Right forelimb (tissue), 1 donor: ENCODE measurements at regions not wholly inside any gene's neighbourhood (a gene's known extent, or its start where the extent isn't known, plus 50 kb on each side); places are given as distances from the start of the nearest gene placed in this dataset.
"Not testable (repeated sequence)": the region's sequence is repeated elsewhere in the genome, so short reads cannot be mapped to it uniquely, and the experiment has no call there.

ENCODE experiments used
- DNase-seq: peaks from one replicate; pipeline ENCODE4 v3.0.0-alpha.2; 2018

DNA sequence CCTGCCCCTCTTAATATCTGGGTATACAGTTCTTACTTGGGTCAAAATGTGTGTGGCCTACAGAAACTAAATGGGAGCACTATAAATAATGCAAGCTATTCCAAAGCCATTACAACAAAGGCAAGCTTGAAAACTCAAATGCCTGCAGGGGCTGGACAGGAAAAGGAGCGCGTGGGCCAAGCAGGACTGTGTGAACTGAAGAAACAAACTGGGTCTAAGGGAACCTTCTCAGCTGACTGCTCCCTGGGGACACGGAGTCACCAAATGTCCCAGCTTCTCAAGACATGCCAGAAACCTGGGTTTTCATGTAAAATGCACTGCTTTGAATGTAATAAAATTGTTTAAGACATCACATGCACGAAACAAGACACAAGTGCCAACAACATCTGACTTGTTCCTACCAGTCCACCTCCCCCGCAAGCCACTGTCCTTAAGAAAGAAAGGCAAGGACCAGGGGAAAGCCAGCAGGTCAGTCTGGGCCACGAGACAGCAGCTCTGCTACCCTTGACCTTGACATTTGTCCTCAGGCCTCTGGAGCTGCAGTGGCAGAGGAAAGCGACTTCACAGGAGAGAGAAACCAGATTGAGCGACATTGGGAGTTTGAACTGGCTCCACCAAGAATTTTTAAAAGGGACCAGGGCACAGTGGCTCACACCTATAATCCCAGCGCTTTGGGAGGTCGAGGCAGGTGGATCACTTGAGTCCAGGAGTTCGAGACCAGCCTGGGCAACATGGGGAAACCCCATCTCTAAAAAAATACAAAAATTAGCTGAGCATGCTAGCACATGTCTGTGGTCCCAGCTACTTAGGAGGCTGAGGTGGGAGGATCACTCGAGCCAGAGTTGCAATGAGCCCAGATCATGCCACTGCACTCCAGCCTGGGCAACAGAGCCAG lies 89.7 kb upstream of the SH3BP4 start:
- no peak for DNase-seq

DNA sequence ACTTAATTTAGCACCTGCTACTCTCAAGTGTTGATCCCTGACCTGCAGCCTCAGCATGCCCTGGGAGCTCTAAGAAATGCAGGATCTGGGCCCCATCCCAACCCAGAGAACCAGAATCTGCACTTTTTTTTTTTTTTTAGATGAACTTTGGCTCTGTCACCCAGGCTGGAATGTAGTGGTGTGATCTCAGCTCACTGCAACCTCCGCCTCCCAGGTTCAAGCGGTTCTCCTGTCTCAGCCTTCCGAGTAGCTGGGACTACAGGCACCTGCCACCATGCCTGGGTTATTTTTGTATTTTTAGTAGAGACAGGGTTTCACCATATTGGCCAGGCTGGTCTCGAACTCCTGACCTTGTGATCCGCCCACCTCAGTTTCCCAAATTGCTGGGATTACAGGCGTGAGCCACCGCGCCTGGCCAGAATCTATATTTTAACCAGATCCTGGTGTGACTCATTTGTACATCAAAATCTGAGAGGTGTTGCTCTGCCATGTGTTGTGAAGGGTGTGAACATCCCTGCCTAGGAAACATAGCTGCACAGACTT lies 92.4 kb upstream of the SH3BP4 start:
- DNase-seq = not testable (repeated sequence)

DNA sequence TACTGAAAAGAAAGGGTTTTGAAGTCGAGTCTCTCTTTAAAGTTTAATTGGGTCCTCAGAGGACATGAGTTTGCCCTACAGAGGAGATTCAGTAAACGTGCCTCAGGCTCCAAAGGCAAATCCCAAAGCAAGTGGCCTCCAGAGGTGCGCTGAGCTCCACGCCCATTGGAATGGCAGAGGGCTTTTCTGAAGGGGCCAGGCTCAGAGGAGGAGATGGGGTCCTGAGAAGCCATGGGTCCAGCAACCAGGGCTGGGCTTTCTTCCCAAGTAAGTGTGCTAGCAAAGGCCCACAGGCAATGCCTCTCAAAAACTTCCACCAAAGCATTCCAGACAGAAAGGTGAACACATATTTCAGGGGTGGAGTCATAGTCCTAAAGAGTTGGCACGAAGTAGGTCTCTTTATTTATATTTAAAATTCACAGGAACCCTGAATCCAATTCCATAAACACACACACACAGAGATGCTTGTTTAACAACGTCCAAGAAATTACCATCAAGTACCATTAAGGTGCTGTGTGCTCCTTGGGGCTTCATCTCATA lies 93.0 kb upstream of the SH3BP4 start:
- no peak for DNase-seq

DNA sequence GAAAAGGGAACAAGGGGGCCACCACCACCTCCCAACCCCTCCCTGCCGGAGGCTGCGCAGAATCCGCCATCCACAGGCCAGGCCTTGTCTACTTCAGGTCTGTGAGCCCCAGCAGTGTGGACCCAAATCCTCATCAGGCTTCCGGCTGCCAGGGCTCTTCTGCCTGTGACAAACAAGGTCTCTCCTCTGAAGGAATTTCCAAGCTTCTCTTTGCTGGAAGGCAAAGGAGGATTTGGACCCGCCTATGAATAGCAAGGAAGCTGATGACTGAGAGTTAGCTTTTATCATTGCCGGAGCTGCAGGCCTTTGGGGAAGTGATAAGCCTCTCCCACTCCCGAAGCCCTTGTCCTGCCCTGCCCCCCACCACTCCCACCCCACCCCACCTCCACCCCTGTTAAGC lies 93.7 kb upstream of the SH3BP4 start:
- DNase-seq = no peak

DNA sequence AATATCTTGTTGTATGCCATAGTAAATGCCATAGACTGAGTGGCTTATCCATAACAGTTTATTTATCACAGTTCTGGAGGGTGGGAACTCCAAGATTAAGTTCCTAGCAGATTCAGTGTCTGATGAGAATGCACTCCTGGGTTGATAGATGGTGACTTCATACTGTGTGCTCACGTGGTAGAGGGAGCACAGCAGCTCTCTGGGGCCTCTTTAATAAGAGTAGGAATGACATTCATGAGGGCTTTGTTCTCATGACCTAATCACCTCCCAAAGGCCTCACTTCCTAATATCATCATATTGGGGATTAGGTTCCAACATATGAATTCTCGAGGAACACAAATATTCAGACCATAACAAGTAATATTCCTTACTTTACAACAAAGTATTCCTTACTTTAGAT lies 98.1 kb upstream of the SH3BP4 start:
- DNase-seq = no peak

DNA sequence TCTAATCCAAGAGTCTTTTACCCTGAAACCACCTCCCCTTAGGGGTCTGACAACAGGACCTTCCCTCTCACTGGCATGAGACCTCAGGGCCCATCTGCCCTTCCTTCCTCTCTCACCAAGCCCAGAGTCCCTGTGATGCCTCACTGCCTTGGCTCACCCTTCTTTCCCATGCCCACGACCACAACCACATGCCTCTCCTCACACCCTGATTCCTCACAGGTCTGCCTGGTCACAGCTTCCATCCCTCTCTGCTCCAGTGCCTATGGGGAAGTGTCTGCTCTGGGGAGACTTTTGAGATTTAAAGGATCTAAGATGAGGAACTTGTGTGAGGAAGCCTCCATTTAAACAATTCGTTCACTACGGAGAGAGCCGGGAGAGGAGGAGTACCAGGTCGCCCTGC lies 98.9 kb upstream of the SH3BP4 start:
- no peak for DNase-seq

DNA sequence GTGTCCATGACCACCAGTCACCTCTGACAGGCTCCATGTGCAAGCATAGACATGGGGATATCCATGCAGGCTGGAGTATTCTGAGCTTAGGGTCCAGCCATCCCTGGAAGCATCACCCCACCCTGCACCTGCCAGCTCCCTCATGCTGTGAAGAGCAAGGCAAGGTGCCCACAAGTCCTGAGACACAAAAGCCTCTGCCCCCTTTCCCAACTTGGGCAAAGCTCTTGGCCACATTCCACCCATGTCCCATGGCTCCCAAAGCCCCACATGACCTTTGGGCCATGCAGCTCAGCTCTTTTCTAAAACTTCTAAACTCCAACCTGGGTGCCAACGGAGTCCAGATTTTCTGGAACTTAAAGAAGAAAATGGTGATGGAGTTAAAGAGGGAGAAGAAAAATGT lies 99.8 kb upstream of the SH3BP4 start:
- DNase-seq = no peak

DNA sequence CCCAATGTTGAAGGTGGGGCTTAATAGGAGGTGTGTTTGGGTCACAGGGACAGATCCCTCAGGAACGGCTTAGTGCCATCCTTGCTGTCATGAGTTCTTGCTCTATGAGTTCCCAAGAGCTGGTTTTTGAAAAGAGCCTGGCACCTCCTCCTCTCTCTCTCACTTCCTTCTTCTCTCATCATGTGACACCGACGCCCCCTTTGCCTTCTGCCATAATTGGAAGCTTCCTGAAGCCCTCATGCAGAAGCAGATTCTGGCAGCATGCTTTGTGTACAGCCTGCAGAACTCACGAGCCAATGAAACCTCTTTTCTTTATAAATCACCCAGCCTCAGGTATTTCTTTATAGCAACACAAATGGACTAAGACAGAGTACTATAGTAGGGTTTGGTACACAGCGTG lies 100.4 kb upstream of the SH3BP4 start:
- DNase-seq = no peak

DNA sequence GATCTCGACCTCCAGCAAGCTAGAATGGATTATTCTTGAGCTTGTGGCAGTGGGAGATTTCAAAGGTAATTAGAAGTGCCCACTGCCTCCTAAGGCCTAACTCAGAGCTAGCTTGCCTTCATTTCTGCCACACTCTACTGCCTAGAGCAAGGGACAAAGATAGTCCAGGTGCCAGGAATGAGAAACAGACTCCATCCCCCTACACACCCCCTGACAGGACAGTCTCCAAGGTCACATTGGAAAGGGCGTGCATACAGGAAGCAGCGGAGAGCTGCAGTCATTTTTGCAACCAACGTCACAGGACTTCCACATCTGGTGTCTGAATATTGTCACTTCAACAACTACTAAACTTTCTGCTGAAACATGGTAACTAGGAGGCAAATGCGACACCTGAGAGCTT lies 101.0 kb upstream of the SH3BP4 start:
- no peak for DNase-seq

DNA sequence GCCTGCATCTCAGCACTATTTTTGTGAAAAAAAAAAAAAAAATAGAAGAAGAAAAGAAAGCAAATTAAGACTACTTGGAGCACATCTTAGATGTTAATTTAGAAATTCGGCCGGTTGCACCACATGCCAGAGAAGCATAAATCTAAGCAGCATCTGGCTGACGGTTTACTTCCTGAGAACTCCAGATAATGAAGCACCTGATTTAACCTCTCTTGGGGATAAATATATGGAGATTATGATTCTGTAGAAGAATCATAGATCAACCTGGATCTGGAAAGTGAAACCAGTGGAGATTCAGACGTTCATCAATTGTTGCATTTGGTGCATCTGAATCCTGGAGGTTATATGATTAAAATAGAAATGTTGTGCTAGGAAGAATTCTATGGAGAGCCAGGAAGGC lies 102.1 kb upstream of the SH3BP4 start:
- DNase-seq = no peak

DNA sequence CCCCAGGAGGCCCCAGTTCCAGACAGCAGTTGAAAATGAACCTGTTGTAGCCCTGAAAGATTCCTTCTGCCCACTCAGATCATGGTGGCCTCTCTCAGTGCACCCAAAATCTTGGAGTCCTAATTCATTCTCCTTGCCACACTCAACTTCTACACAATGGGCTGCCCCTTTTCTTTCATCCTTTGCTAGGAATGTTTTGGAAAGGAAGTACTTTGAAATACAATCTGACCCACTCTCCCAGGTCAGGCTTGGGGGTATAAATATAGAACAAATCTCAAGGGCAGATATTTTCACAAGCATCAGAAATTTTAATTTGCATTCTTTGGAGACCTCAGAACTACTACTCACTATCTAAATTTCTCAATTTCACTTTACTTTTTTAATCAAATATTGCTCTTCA lies 103.2 kb upstream of the SH3BP4 start:
- DNase-seq = no peak

DNA sequence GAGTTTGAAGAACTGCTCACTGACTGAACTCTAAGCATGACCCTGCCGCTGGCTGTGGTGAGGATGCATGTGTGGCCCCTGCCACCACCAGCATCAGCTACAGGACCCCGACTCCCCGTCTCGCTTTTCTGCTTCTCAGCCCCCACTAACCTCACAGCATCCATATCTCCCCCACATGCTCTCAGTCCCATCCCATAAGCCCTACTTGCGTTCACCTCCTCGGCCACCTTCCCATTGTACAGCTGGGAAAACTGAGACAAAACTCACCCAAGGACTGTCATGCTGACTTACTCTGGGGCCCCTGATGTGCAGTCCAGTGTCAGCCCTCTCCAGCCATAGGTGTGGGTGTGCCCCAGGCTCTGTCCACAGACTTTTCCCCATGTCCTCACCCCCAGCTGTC lies 104.2 kb upstream of the SH3BP4 start:
- DNase-seq = no peak

DNA sequence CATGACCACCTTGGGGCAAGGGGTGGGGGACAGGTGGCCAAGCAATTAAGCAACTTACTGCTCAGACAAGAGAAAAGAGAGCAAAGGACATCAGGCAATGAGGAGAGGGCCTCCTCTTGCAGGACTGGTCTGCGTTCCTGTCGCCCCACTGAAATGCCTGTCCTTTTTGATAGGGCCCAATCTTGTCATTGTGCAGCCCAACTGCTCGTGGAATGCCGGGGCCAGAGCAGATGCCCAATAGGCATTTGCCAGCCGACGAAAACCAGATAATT lies 104.5 kb upstream of the SH3BP4 start:
- DNase-seq = no peak

DNA sequence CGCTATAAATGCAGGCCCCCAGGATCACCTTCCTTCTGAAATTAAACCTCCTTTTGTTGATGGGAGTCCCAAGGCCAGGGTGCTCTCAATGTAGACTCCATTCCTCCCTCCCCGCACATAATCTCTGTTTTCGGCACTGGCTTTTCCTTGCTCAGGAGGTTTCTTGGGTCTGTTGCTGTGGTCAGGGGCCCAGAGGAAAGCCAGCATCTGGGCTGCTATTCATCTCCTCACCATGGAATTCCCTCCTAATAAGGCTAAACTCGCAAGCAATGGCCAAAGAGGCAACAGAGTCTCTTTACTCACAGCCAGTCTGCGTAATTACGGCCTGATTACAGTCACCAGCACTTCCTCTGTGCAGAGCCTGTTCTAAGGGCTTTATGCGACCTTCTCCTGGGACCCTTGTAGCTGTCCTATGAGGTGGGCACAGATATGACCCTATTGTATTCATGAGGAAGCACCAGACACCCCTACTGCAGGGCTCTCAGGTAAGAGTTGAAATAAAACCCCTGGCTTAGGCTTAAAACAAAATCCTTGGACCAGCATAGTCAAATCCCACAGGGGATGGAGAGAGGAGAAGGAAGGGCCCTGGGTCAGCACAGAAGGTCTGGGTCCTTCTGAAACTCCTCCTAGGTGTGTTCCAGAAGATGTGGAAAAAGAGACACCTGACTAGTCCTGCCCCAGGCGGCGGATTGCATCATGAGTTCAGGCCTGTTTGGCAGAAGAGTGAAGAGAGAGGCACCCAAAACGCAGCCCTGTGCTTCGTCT lies 105.0 kb upstream of the SH3BP4 start:
- DNase-seq = no peak

DNA sequence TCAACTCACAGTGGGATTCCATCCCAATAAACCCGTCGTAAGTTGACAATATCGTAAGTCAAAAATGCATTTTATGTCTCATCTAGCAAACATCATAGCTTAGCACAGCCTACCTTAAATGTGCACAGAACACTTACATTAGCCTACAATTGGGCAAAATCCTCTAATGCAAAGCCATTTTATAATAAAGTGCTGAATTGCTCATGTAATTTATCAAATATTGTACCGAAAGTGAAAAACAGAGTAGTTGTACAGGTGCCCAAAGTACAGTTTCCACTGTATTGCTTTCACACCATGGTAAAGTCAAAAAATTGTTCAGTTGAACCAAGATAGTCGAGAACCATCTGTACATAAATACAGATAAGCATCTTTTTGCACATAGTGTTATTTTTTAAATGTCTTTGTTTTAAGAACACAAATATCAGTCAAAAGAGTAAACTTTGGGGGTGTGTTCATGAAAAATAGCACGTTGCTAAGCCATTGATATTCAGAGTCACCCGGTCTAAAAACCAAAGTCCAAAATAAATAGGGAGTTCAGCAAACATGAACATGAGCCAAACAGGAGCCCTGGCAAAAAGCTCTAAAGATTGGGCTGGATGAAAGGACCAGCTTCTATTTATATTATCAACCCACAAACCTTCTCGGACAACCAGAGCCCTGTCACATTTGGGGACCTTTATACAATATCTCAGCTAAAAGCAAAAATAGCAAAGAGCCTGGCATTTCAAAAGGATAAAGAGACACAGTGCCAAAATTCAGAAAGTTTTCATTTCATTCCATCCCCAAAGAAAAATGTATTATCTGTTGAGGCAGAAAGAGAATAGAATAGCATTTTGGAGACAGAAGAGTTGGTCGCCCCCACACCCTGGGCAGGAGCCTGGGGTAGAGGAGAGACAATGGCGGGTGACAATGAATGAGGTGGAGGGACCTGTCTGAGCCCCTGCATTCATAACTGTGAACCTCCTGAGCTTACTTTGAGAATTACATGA lies 105.9 kb upstream of the SH3BP4 start:
- no peak for DNase-seq

DNA sequence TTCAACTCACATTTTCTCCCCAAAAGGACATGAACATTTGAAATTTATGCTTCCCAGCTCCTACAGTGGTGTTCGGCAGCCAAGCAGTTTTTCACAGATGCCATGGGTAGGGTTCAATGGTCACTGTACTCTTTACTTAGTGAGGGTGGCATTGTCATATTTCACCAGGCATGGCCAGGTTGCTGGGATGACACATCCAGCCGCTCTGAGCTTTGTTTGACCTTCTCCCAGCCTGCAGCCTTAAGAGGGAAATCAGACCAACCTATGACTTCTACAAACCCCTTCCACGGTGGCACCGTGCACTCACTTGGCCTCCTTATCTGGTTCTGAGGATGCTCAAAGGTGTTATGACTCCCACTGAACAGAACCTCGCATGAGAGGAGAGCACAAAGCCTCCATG lies 108.4 kb upstream of the SH3BP4 start:
- DNase-seq = no peak

DNA sequence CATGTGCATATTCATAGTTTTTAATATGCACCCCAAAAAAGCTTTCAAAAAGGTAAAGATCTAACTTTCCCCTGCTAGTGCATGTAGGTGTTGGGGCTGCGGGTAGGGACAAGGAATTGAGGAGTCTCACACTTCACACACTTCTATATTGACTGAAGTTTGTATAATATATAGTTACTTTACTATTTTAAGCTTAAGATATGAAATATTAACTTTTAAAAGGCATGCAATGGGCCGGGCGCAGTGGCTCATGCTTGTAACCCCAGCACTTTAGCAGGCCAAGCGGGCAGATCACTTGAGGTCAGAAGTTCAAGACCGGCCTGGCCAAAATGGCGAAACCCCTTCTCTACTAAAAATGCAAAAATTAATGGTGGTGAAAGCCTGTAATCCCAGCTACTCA lies 109.1 kb upstream of the SH3BP4 start:
- DNase-seq = no peak

DNA sequence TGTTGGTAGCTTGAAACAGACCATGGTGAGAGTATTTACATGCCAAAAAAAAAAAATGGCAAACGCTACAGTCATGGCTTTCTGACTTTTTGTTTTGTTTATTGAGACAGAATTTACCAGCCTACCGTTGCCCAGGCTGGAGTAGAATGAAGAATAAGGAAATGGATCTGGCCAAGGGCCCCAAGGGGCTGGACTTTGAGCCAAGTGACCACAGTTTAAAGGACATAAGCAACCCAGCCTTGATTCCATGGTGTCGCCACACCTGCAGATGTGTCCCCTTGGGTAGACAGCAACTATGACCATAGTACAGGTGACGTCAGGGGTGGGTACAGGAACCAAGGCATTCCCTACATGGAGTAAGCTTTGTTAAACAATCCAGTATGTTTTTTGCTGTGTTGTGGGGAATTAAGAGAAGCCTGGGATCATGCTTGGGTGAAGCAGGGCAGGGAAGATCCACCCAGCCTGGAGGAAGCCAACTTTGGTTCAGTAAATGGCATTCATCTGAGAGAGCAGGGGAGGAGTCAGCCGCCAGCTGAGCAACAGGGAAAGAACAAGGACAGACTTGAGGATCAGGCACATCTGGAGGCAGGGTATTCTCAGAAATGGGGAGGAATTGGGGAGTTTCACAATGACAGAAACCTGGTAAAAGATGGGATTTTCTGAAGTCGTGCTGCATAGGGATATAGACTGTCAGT lies 110.3 kb upstream of the SH3BP4 start:
- no peak for DNase-seq

DNA sequence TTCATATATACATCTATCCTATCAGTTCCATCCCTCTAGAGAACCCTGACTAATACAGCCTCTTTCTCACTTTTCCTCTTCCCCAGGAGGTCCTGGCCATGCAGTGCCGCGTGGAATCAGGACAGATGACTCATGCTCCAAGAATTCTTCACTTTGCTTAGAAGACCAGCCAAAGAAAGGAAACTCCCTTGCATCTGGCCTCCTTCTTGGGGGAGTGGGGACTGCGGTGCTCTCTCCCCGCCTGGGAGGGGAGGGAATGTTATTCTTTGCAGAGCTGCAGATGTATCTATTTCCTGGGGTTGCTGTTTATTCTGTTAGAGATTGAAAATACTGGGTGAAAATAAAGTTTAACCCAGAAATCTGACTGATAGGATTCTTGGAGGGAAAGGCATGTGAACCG lies 111.5 kb upstream of the SH3BP4 start:
- DNase-seq = peak; percentile 56

DNA sequence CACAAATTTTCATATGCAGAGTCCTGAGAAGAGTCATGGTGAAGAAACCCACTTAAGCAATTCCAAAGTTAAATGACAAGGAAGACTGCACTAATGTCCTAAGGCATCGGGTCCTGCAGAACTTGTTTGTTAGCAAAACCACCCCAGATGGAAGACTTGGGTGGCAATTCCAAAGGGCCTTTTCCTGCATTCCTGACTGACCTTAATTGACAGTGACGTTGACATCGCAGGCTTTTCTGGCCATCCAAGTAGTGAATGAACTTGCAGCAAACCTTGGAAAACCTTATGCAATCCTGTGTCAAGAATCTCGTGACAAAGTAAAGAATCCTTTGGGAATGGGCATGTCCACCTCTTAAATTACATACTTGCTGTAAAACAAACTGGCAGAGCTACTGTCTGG lies 112.5 kb upstream of the SH3BP4 start:
- DNase-seq = no peak

DNA sequence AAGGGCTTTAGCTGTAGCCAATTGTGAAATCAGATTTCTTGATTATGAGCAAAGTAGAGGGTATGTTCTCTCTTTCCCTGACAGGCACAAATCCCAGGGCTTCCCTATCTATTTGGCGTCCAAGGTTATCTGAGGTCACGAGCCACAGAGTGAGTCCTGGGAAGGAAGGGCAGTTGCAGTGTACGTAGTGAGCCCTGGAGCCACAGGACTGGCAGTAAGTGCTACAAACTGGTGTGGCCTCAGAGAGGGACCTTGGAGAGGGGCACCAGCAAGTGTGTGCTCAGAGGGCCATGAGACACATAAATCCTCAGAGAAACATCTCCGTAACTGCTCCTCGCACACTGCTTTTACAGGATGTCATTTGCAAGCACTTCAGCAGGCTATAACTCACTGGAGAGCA lies 115.5 kb upstream of the SH3BP4 start:
- DNase-seq = no peak

DNA sequence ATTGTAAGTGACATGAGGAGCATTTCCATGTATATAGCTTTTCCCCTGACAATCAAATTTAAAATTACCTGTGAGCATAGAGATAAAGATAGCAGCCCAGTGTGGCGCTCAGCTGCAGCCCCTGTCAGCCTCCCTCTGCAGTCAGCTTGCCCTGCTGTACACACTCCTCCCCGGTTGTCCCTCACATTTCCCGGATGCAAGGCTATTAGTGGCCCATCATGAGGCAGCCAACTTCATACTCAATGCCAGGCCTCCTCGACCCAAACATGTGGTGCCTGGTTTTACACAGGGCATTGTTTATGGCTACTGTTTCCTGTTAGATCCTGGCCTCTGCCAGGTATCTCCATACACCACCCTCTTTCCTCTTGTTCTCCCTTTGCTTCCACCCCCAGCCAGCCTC lies 116.1 kb upstream of the SH3BP4 start:
- no peak for DNase-seq
